SH-SY5Y (cell line): ENCODE measurements at regions not wholly inside any gene's neighbourhood (a gene's known extent, or its start where the extent isn't known, plus 50 kb on each side); places are given as distances from the start of the nearest gene placed in this dataset.

Experiments
- GATA2 ChIP-seq: IDR thresholded peaks from 2 replicates; pipeline ENCODE4 v1.6.1; 2011; ENCODE audit warnings: mild to moderate bottlenecking, low read depth, low read length
- GATA3 ChIP-seq: IDR thresholded peaks from 2 replicates; pipeline ENCODE4 v1.6.1; 2011; ENCODE audit warnings: low read depth, mild to moderate bottlenecking, low read length, moderate library complexity

DNA sequence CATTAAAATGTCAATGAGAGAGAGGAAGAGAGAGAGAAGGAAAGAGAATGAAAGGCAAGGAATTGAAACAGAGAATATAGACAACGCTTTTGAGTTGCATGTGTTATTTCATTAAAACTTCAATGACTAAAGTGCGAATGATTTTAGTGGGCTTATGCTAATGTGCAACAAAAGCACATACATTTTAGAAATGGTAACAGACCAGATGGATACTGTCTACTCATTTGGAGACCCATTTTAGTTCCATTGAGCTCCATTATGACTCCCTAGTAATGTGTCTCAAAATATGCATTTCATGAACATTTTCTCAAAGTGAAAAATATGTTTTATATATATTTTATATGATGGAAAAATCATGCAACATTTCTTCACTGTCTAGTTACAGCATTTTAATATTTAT lies 622.2 kb upstream of the GCFC2 start:
- no peak for TF ChIP-seq GATA2
- TF ChIP-seq GATA3, result no peak
